ENCODE measurements at regions not wholly inside any gene's neighbourhood (a gene's known extent, or its start where the extent isn't known, plus 50 kb on each side); places are given as distances from the start of the nearest gene placed in this dataset.

- Histone ChIP-seq H3K9me3 (ENCODE audit: low read length) (no peaks in the 10 kb centered on the region), H3F3A (ENCODE audit: insufficient read depth, low read length) (no peaks in the 10 kb centered on the region), H3K79me2 (ENCODE audit: insufficient read depth, low read length) (no peaks in the 10 kb centered on the region), H3K9me2 (ENCODE audit: low read depth, low read length) (no peaks in the 10 kb centered on the region), H3K9ac (ENCODE audit: low read length) (no peak overlapping the region), H3K4me3 (ENCODE audit: low read depth, low read length, poor library complexity, severe bottlenecking) (no peak overlapping the region), H4K20me1 (ENCODE audit: insufficient read depth, low read length) (no peaks in the 10 kb centered on the region), H3K27ac (ENCODE audit: low read depth, low read length, poor library complexity, severe bottlenecking) (no peak overlapping the region), H2AFZ (ENCODE audit: low read length) (no peak overlapping the region), H3K4me1 (ENCODE audit: insufficient read depth, low read length, severe bottlenecking) (no peaks in the 10 kb centered on the region), H3K4me2 (ENCODE audit: low read length) (no peak overlapping the region), H3K36me3 (ENCODE audit: insufficient read depth, low read length) (no peaks in the 10 kb centered on the region), H3K27me3 (ENCODE audit: insufficient read depth, low read length) (peaks cover 4% of the 10 kb centered on the region; the same call in 1 of the 2 replicates)
- TF ChIP-seq EZH2 (IDR thresholded peaks at IDR 0.05; ENCODE audit: borderline replicate concordance, low read length) (no peak), CTCF (IDR thresholded peaks at IDR 0.05; ENCODE audit: low read length) (no peak)
Observed at GRCh38 chr5:179437341-179438001, 92.2 kb upstream of the ADAMTS2 start.

- no peak overlapping the region for H2AFZ ChIP-seq (ENCODE audit: low read length)
- no peak overlapping the region for H3K27ac ChIP-seq (ENCODE audit: low read depth, low read length, poor library complexity, severe bottlenecking)
- H3K4me1 ChIP-seq (ENCODE audit: insufficient read depth, low read length, severe bottlenecking), result no peaks in the 10 kb centered on the region
- no peak overlapping the region for H3K4me2 ChIP-seq (ENCODE audit: low read length)
- H3K27me3 ChIP-seq (ENCODE audit: insufficient read depth, low read length), result peaks cover 4% of the 10 kb centered on the region; the same call in 1 of the 2 replicates
- no peaks in the 10 kb centered on the region for H3K9me3 ChIP-seq (ENCODE audit: low read length)
- H3K4me3 ChIP-seq (ENCODE audit: low read depth, low read length, poor library complexity, severe bottlenecking), result no peak overlapping the region
- H3K36me3 ChIP-seq (ENCODE audit: insufficient read depth, low read length), result no peaks in the 10 kb centered on the region
- H3K79me2 ChIP-seq (ENCODE audit: insufficient read depth, low read length), result no peaks in the 10 kb centered on the region
- no peak overlapping the region for H3K9ac ChIP-seq (ENCODE audit: low read length)
- TF ChIP-seq CTCF (IDR thresholded peaks at IDR 0.05; ENCODE audit: low read length), result no peak
- TF ChIP-seq EZH2 (IDR thresholded peaks at IDR 0.05; ENCODE audit: borderline replicate concordance, low read length), result no peak
- no peaks in the 10 kb centered on the region for H3K9me2 ChIP-seq (ENCODE audit: low read depth, low read length)
- H4K20me1 ChIP-seq (ENCODE audit: insufficient read depth, low read length), result no peaks in the 10 kb centered on the region
- no peaks in the 10 kb centered on the region for H3F3A ChIP-seq (ENCODE audit: insufficient read depth, low read length)
Observed at GRCh38 chr5:179436321-179437122, 91.3 kb upstream of the ADAMTS2 start.

- no peaks in the 10 kb centered on the region for H3K36me3 ChIP-seq (ENCODE audit: insufficient read depth, low read length)
- H3K9ac ChIP-seq (ENCODE audit: low read length), result no peak overlapping the region
- no peaks in the 10 kb centered on the region for H3F3A ChIP-seq (ENCODE audit: insufficient read depth, low read length)
- H3K4me3 ChIP-seq (ENCODE audit: low read depth, low read length, poor library complexity, severe bottlenecking), result no peak overlapping the region
- no peak overlapping the region for H2AFZ ChIP-seq (ENCODE audit: low read length)
- no peaks in the 10 kb centered on the region for H3K9me3 ChIP-seq (ENCODE audit: low read length)
- H3K9me2 ChIP-seq (ENCODE audit: low read depth, low read length), result no peaks in the 10 kb centered on the region
- no peaks in the 10 kb centered on the region for H3K79me2 ChIP-seq (ENCODE audit: insufficient read depth, low read length)
- no peak overlapping the region for H3K27ac ChIP-seq (ENCODE audit: low read depth, low read length, poor library complexity, severe bottlenecking)
- H3K4me1 ChIP-seq (ENCODE audit: insufficient read depth, low read length, severe bottlenecking), result no peaks in the 10 kb centered on the region
- H4K20me1 ChIP-seq (ENCODE audit: insufficient read depth, low read length), result no peaks in the 10 kb centered on the region
- no peak for TF ChIP-seq EZH2 (IDR thresholded peaks at IDR 0.05; ENCODE audit: borderline replicate concordance, low read length)
- no peak for TF ChIP-seq CTCF (IDR thresholded peaks at IDR 0.05; ENCODE audit: low read length)
- no peak overlapping the region for H3K4me2 ChIP-seq (ENCODE audit: low read length)
- H3K27me3 ChIP-seq (ENCODE audit: insufficient read depth, low read length), result peaks cover 4% of the 10 kb centered on the region; the same call in 1 of the 2 replicates
Observed at GRCh38 chr5:179435731-179436315, 90.6 kb upstream of the ADAMTS2 start.

Data from OCI-LY1 (cell line).